Natural killer cell (primary cell): ENCODE measurements at regions not wholly inside any gene's neighbourhood (a gene's known extent, or its start where the extent isn't known, plus 50 kb on each side); places are given as distances from the start of the nearest gene placed in this dataset.

Experiments
- ATAC-seq, 3 donors: fragments of 150-1000 bp in 2 of 3; fragments of 200-7000 bp in 1 of 3; cut with Tn5 transposase; 1 replicate in 1 of 3; 2 replicates in 2 of 3; pipeline ENCODE4 v1.10.0; 2021; ENCODE audit warnings: mild to moderate bottlenecking in 2 of 3, moderate library complexity in 2 of 3
- DNase-seq, 2 donors: peaks; one replicate each; pipeline versions ENCODE4 v3.0.0 to v3.0.0-alpha.2; 2013 to 2021; ENCODE audit warnings: mixed read lengths in 1 of 2
- H3K27ac ChIP-seq: one replicate; pipeline ENCODE4 v1.5.1; 2013; ENCODE audit warnings: mild to moderate bottlenecking, low read length
- H3K27me3 ChIP-seq: one replicate; pipeline ENCODE4 v1.6.1; 2013; ENCODE audit warnings: low read length; ENCODE audit not compliant: control insufficient read depth, insufficient read depth
- H3K36me3 ChIP-seq: one replicate; pipeline ENCODE4 v1.6.1; 2013; ENCODE audit warnings: low read length; ENCODE audit not compliant: control insufficient read depth, insufficient read depth
- H3K4me1 ChIP-seq: one replicate; pipeline ENCODE4 v1.6.1; 2013; ENCODE audit warnings: low read length; ENCODE audit not compliant: control insufficient read depth, insufficient read depth
- H3K4me3 ChIP-seq: one replicate; pipeline ENCODE4 v1.5.1; 2013; ENCODE audit warnings: low read length
- H3K9me3 ChIP-seq: one replicate; pipeline ENCODE4 v1.6.1; 2013; ENCODE audit warnings: low read length; ENCODE audit not compliant: control insufficient read depth, insufficient read depth
- H3K27ac Mint-ChIP-seq, 2 donors: one replicate each; pipeline ENCODE4 v1.8.0; 2022; ENCODE audit warnings: mild to moderate bottlenecking in 2 of 2, mixed read lengths in 2 of 2, moderate library complexity in 1 of 2
- H3K27me3 Mint-ChIP-seq, 2 donors: one replicate each; pipeline ENCODE4 v1.8.0; 2022; ENCODE audit warnings: low read depth in 2 of 2, mixed read lengths in 2 of 2
- H3K36me3 Mint-ChIP-seq: one replicate; pipeline ENCODE4 v1.8.0; 2022; ENCODE audit warnings: mixed read lengths
- H3K4me1 Mint-ChIP-seq, 2 donors: one replicate each; pipeline ENCODE4 v1.8.0; 2022; ENCODE audit warnings: mixed read lengths in 2 of 2
- H3K4me3 Mint-ChIP-seq: one replicate; pipeline ENCODE4 v1.8.0; 2022; ENCODE audit warnings: mild to moderate bottlenecking, moderate library complexity, mixed read lengths
- H3K9me3 Mint-ChIP-seq, 2 donors: one replicate each; pipeline ENCODE4 v1.8.0; 2022; ENCODE audit warnings: mixed read lengths in 2 of 2
- CTCF ChIP-seq: fragments of 200-600 bp; IDR thresholded peaks from one replicate; pipeline ENCODE4 v1.8.0; 2022; ENCODE audit warnings: antibody characterized with exemption
- WGBS: methylation state at CpG from one replicate; pipeline ENCODE4 v1.1.7; 2013; ENCODE audit warnings: missing lambda C conversion rate; ENCODE audit not compliant: insufficient coverage; 5-methylcytosine and 5-hydroxymethylcytosine counted together
- intact Hi-C: fragments of 100-400 bp; cut with micrococcal nuclease; formaldehyde crosslinking; loops from one replicate; pipeline ENCODE4 v1.14.2; 2022

- peaks cover 0 to 2% of the 10 kb centered on the region in 2 donors for H3K9me3 Mint-ChIP-seq
- H3K36me3 Mint-ChIP-seq: no peaks in the 10 kb centered on the region
- H3K27ac Mint-ChIP-seq: no peak overlapping the region
- TF ChIP-seq CTCF: no peak
- H3K4me1 Mint-ChIP-seq: no peaks in the 10 kb centered on the region
- no peaks in the 10 kb centered on the region for H3K9me3 ChIP-seq
- ATAC-seq (no peak), DNase-seq (no peak)
- H3K4me3 Mint-ChIP-seq: no peak overlapping the region
- H3K27ac ChIP-seq: no peak overlapping the region
- no peaks in the 10 kb centered on the region for H3K27me3 Mint-ChIP-seq
- H3K27me3 ChIP-seq: no peaks in the 10 kb centered on the region
- no peak overlapping the region for H3K4me3 ChIP-seq
- no peaks in the 10 kb centered on the region for H3K4me1 ChIP-seq
- intact Hi-C loops: no loop called here
- no peaks in the 10 kb centered on the region for H3K36me3 ChIP-seq
Observed at GRCh38 chr4:11611868-11612267, 183.2 kb upstream of the HS3ST1 start.

GRCh38 chr4:11609751-11610150 is 181.1 kb upstream of the HS3ST1 start:
- WGBS: 90% methylated on average over 2 of the region's 2 CpGs
- Mint-ChIP-seq H3K9me3 (peaks cover 0 to 2% of the 10 kb centered on the region in 2 donors), H3K36me3 (no peaks in the 10 kb centered on the region), H3K4me1 (no peaks in the 10 kb centered on the region), H3K4me3 (no peak overlapping the region), H3K27ac (no peak overlapping the region), H3K27me3 (no peaks in the 10 kb centered on the region)
- H3K36me3 ChIP-seq: no peaks in the 10 kb centered on the region
- H3K27ac ChIP-seq: no peak overlapping the region
- H3K4me1 ChIP-seq: no peaks in the 10 kb centered on the region
- H3K9me3 ChIP-seq: no peaks in the 10 kb centered on the region
- no peak for DNase-seq
- H3K4me3 ChIP-seq: no peak overlapping the region
- no peak for TF ChIP-seq CTCF
- intact Hi-C loops: no loop called here
- no peaks in the 10 kb centered on the region for H3K27me3 ChIP-seq
- no peak for ATAC-seq

GRCh38 chr4:11608992-11609391 is 180.3 kb upstream of the HS3ST1 start:
- no peaks in the 10 kb centered on the region for H3K4me1 Mint-ChIP-seq
- no peak for TF ChIP-seq CTCF

GRCh38 chr4:11606078-11606477 is 177.4 kb upstream of the HS3ST1 start:
- H3K9me3 Mint-ChIP-seq: no peaks in the 10 kb centered on the region
- H3K4me1 Mint-ChIP-seq: no peaks in the 10 kb centered on the region
- H3K36me3 Mint-ChIP-seq: no peaks in the 10 kb centered on the region
- Histone ChIP-seq H3K4me1 (no peaks in the 10 kb centered on the region), H3K27me3 (no peaks in the 10 kb centered on the region), H3K9me3 (no peaks in the 10 kb centered on the region), H3K4me3 (no peak overlapping the region), H3K27ac (no peak overlapping the region), H3K36me3 (no peaks in the 10 kb centered on the region)
- no peak for TF ChIP-seq CTCF
- no peak overlapping the region for H3K27ac Mint-ChIP-seq
- intact Hi-C loops: no loop called here
- 75% methylated on average over 1 of the region's 1 CpG for WGBS
- H3K27me3 Mint-ChIP-seq: no peaks in the 10 kb centered on the region
- no peak for DNase-seq
- H3K4me3 Mint-ChIP-seq: no peak overlapping the region
- no peak for ATAC-seq

More at GRCh38 chr4:11608992-11609391, 180.3 kb upstream of the HS3ST1 start:
- Mint-ChIP-seq H3K27me3 (no peaks in the 10 kb centered on the region), H3K4me3 (no peak overlapping the region), H3K27ac (no peak overlapping the region), H3K9me3 (peaks cover 0 to 2% of the 10 kb centered on the region in 2 donors), H3K36me3 (no peaks in the 10 kb centered on the region)
- H3K27me3 ChIP-seq: no peaks in the 10 kb centered on the region
- no peak for ATAC-seq
- no peak overlapping the region for H3K27ac ChIP-seq
- H3K36me3 ChIP-seq: no peaks in the 10 kb centered on the region
- H3K4me3 ChIP-seq: no peak overlapping the region
- H3K4me1 ChIP-seq: no peaks in the 10 kb centered on the region
- intact Hi-C loops: no loop called here
- H3K9me3 ChIP-seq: no peaks in the 10 kb centered on the region
- no peak for DNase-seq
